CD8-positive, alpha-beta memory T cell (primary cell): ENCODE measurements at regions not wholly inside any gene's neighbourhood (a gene's known extent, or its start where the extent isn't known, plus 50 kb on each side); places are given as distances from the start of the nearest gene placed in this dataset.
"Not testable (repeated sequence)": the region's sequence is repeated elsewhere in the genome, so short reads cannot be mapped to it uniquely, and the experiment has no call there.

Experiments
- CTCF ChIA-PET: fragments of 350-600 bp; sonication (Branson Sonifier 250); formaldehyde crosslinking; loops from one replicate; lab custom pipeline; 2021; ENCODE audit warnings: antibody characterized with exemption; lab: Charles Lee
- POLR2A ChIA-PET: fragments of 350-600 bp; sonication (Branson Sonifier 250); formaldehyde crosslinking; loops from one replicate; lab custom pipeline; 2021; ENCODE audit warnings: antibody characterized with exemption; lab: Charles Lee
- DNase-seq, 5 donors: peaks; one replicate each; pipeline versions ENCODE4 v3.0.0 to v3.0.0-alpha.2; 2020 to 2022; ENCODE audit warnings: mixed read lengths in 1 of 5
- H3K27ac ChIP-seq: one replicate; pipeline ENCODE4 v1.7.0; 2013; ENCODE audit warnings: low read depth, mild to moderate bottlenecking, low read length, moderate library complexity
- H3K27me3 ChIP-seq: 2 replicates; pipeline ENCODE4 v1.7.0; 2013; ENCODE audit warnings: low read length, mild to moderate bottlenecking; ENCODE audit not compliant: insufficient read depth, poor library complexity, severe bottlenecking
- H3K36me3 ChIP-seq: 2 replicates; pipeline ENCODE4 v1.7.0; 2013; ENCODE audit warnings: mild to moderate bottlenecking, low read length, moderate library complexity; ENCODE audit not compliant: insufficient read depth
- H3K4me1 ChIP-seq: 2 replicates; pipeline ENCODE4 v1.7.0; 2013; ENCODE audit warnings: mild to moderate bottlenecking, low read length, moderate library complexity; ENCODE audit not compliant: insufficient read depth
- H3K4me3 ChIP-seq: 2 replicates; pipeline ENCODE4 v1.7.0; 2013; ENCODE audit warnings: mild to moderate bottlenecking, low read length
- H3K9me3 ChIP-seq: 2 replicates; pipeline ENCODE4 v1.7.0; 2013; ENCODE audit warnings: mild to moderate bottlenecking, low read length
- H3K27ac Mint-ChIP-seq, 8 donors: one replicate each; pipeline ENCODE4 v1.8.0; 2020 to 2021; ENCODE audit warnings: mixed read lengths in 8 of 8, mild to moderate bottlenecking in 6 of 8, inconsistent platforms in 3 of 8, moderate library complexity in 3 of 8
- H3K27me3 Mint-ChIP-seq, 2 donors: one replicate each; pipeline ENCODE4 v1.8.0; 2020 to 2021; ENCODE audit warnings: mixed read lengths in 2 of 2, mild to moderate bottlenecking in 1 of 2, moderate library complexity in 1 of 2
- H3K36me3 Mint-ChIP-seq, 3 donors: one replicate each; pipeline ENCODE4 v1.8.0; 2020 to 2021; ENCODE audit warnings: mixed read lengths in 3 of 3, inconsistent platforms in 1 of 3, mild to moderate bottlenecking in 1 of 3
- H3K4me1 Mint-ChIP-seq, 3 donors: one replicate each; pipeline ENCODE4 v1.8.0; 2020 to 2021; ENCODE audit warnings: mixed read lengths in 3 of 3, inconsistent platforms in 1 of 3, mild to moderate bottlenecking in 1 of 3
- H3K4me3 Mint-ChIP-seq, 7 donors: one replicate each; pipeline ENCODE4 v1.8.0; 2020 to 2021; ENCODE audit warnings: mixed read lengths in 7 of 7, mild to moderate bottlenecking in 6 of 7, moderate library complexity in 4 of 7, inconsistent platforms in 2 of 7
- H3K9me3 Mint-ChIP-seq, 5 donors: one replicate each; pipeline ENCODE4 v1.8.0; 2020 to 2022; ENCODE audit warnings: mixed read lengths in 5 of 5, mild to moderate bottlenecking in 3 of 5, moderate library complexity in 2 of 5, inconsistent platforms in 1 of 5

DNA sequence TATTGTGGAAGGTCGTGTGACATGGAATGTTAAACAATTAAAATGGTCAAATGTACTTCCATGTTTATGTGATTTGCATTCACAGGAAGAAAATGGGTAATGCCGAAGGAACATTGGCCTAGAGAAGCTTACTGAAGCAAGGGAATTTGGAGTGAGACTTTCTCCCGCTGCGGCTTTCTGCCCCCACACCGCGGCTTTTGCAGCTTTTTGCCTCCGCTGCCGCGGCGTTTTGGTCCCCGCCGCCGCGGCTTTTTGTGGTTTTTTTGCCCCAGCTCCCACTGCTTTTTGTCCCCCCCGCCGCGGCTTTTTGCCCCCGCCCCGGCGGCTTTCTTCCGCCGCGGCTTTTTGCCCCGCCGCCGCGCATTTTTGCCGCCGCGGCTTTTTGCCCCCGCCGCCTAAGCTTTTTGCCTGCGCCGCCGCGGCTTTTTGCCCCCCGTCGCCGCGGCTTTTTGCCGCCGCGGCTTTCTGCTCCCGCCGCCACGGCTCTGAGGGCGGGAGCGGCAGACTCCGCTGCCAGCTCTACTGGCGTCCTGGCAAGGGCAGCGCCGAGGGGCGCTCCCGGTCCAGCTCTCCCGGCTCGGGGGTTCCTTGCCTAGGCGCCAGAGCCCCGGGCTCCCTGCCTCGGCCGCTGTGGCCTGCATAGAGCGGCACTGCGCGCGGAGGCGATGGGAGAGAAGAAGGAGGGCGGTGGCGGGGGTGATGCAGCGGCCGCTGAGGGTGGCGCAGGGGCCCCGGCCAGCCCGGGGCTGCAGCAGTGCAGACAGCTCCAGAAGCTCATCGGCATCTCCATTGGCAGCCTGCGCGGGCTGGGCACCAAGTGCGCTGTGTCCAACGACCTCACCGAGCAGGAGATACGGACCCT, 134.3 kb upstream of the ERV3-1 start:
- CTCF ChIA-PET, H3K27me3 ChIP-seq, H3K27ac Mint-ChIP-seq, H3K9me3 Mint-ChIP-seq, H3K4me1 Mint-ChIP-seq, H3K4me3 ChIP-seq, H3K36me3 Mint-ChIP-seq, H3K4me3 Mint-ChIP-seq, H3K27ac ChIP-seq, H3K27me3 Mint-ChIP-seq, DNase-seq, H3K4me1 ChIP-seq, POLR2A ChIA-PET, H3K9me3 ChIP-seq, H3K36me3 ChIP-seq: not testable (repeated sequence)

DNA sequence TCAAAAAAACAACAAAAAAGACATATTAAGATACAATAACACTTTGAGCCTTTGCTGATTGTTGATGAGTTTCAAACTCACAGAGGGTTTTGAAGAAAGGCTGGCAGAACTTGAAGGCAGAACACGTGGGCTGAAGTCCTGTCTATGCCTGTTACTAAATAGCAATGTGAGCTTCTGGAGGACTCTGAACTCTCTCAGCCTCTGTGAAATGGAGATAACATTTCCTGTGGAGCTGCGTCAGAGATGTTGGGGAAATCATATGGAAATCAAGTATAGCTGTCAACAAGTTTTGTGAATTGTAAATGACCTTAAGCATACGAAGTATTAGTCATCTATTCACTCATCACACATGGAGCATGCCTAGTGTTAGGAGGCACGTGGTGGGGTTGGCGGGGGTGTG, 130.4 kb upstream of the ERV3-1 start:
- H3K9me3 Mint-ChIP-seq, H3K4me3 ChIP-seq, CTCF ChIA-PET, POLR2A ChIA-PET, H3K27ac ChIP-seq, H3K9me3 ChIP-seq, H3K27me3 ChIP-seq, H3K4me1 Mint-ChIP-seq, H3K27ac Mint-ChIP-seq, H3K4me1 ChIP-seq, H3K4me3 Mint-ChIP-seq, H3K36me3 Mint-ChIP-seq, H3K27me3 Mint-ChIP-seq, DNase-seq, H3K36me3 ChIP-seq: not testable (repeated sequence)

DNA sequence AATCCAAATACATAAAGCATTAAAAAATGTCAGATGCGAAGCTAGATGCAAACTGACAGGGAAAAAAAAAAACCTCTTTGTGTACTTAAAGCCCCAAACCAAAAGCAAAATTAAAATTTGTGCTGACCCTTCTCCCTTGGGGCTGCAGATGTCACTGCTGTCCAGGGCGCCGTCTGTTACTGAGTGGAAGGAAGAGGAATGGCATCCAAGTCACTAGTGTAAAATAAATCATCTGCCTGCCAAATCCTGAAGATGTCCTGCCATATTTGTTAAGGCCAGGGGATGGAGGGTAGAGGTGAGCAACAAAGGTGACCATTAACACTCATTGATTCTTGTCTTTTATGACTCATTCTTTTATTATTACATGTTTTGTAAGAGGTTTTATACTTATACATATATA, 126.6 kb upstream of the ERV3-1 start:
- CTCF ChIA-PET, H3K4me3 Mint-ChIP-seq, H3K27ac ChIP-seq, H3K36me3 Mint-ChIP-seq, H3K27me3 Mint-ChIP-seq, H3K4me1 Mint-ChIP-seq, DNase-seq, POLR2A ChIA-PET, H3K9me3 Mint-ChIP-seq, H3K27me3 ChIP-seq, H3K36me3 ChIP-seq, H3K4me3 ChIP-seq, H3K9me3 ChIP-seq, H3K27ac Mint-ChIP-seq, H3K4me1 ChIP-seq: not testable (repeated sequence)

DNA sequence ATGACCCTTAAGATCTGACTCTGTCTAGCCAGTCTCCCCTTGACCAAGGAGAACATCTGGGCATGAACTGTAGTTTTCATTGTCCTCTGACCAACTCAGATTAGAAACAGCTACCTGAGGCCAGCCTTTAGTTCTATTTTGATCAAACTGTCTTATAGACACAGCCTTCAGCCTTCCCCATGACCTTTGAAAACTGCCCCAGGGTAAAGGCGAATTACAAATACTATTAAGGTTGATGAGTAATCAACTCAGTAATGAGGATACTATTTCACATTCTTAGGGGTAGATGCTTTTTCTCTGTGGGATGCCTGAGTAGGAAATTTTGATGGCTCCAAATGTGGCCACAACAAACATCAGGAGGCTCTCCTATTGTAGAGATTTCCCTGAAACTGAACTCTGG, 125.8 kb upstream of the ERV3-1 start:
- H3K36me3 Mint-ChIP-seq, H3K4me1 ChIP-seq, H3K4me3 ChIP-seq, DNase-seq, H3K9me3 Mint-ChIP-seq, H3K4me3 Mint-ChIP-seq, H3K27ac Mint-ChIP-seq, CTCF ChIA-PET, H3K27me3 ChIP-seq, H3K27me3 Mint-ChIP-seq, POLR2A ChIA-PET, H3K36me3 ChIP-seq, H3K9me3 ChIP-seq, H3K4me1 Mint-ChIP-seq, H3K27ac ChIP-seq: not testable (repeated sequence)

DNA sequence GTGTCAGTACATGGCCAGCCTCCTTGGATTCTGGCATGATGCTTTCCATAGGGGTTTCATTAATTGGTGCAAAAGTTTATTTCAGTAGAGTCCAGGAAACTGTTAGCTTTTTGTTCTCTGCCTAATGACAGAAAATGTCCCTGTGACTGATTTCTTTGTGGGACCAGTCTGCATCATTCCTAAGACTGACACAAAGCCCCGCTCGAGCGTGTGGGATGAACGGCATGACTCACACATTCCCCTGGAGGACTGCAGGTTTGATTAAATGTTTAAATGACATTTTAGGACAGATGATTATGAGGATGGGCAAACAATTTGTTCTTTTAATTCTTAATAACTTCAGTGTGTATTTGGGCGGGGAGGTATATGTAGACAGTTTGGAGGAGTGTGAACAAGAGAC, 120.9 kb upstream of the ERV3-1 start:
- H3K4me1 ChIP-seq, H3K9me3 Mint-ChIP-seq, H3K27me3 Mint-ChIP-seq, H3K27ac ChIP-seq, H3K36me3 ChIP-seq, H3K4me1 Mint-ChIP-seq, POLR2A ChIA-PET, CTCF ChIA-PET, DNase-seq, H3K9me3 ChIP-seq, H3K4me3 Mint-ChIP-seq, H3K4me3 ChIP-seq, H3K27ac Mint-ChIP-seq, H3K27me3 ChIP-seq, H3K36me3 Mint-ChIP-seq: not testable (repeated sequence)

DNA sequence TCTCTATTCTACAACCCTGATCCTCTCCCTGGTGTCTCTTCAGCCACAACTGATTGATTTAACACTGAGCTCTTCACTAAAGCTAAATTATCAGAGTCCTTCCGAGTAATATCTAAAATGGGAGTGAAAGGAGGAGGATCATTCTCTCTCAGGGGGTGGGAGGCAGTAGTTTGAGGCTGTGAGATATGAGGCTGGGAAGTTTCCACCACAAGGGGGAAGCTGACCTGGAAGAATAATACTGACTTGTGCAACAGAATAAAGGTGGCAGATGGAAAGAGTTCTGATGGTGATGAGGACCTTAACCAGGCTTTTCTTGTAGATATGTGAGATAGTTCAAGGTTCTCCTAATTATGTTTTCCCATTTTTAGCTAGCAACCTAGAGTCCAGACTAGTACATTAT, 118.1 kb upstream of the ERV3-1 start:
- H3K27ac ChIP-seq, CTCF ChIA-PET, H3K4me3 Mint-ChIP-seq, DNase-seq, H3K36me3 Mint-ChIP-seq, H3K4me1 ChIP-seq, H3K36me3 ChIP-seq, H3K27me3 Mint-ChIP-seq, H3K9me3 ChIP-seq, H3K4me3 ChIP-seq, H3K9me3 Mint-ChIP-seq, H3K27me3 ChIP-seq, H3K4me1 Mint-ChIP-seq, H3K27ac Mint-ChIP-seq, POLR2A ChIA-PET: not testable (repeated sequence)

DNA sequence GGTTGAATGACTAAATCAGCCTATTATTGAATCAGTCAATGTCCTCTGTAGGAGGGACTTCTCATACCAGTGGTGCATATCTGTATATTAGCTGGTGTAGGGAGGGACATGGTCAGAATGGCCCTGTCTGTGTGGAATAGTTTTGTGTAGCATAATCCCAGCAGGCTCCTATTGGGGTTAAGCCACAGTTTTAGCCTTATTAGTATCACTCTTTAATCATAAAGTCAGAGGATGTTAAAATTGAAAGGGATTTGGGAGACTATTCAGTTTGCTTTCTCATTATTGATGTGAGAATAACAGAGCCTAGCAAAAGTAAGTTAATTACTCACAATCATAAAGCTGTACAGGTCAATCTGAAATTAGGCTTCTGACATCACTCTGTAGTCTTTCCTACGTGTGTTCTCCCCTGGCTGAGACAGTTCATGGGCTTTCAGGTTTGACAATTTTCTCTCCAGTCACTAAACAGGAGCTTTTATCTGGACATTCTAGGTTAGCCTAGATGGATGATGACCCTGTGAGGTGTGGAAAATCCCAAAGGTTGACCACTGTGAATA, 99.2 kb upstream of the ERV3-1 start:
- DNase-seq, H3K4me1 Mint-ChIP-seq, H3K4me3 ChIP-seq, H3K4me3 Mint-ChIP-seq, H3K27me3 ChIP-seq, H3K9me3 Mint-ChIP-seq, H3K4me1 ChIP-seq, H3K27ac ChIP-seq, POLR2A ChIA-PET, H3K36me3 Mint-ChIP-seq, H3K27ac Mint-ChIP-seq, H3K9me3 ChIP-seq, H3K36me3 ChIP-seq, H3K27me3 Mint-ChIP-seq, CTCF ChIA-PET: not testable (repeated sequence)

DNA sequence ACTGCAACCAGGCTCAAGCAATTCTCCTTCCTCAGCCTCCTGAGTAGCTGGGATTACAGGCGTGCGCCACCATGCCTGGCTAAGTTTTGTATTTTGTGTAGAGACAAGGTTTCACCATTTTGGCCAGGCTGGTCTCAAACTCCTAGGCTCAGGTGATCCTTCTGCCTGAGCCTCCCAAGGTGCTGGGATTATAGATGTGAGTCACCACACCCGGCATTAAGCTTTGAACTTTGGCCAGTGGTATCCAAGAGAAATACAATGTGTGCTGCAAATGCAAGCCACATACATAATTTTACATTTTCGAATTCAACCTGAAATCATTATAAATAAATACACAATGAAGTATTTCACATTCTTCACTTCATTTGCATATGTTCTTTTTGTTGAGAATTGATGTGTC, 94.0 kb upstream of the ERV3-1 start:
- H3K4me1 Mint-ChIP-seq, H3K4me3 Mint-ChIP-seq, H3K9me3 Mint-ChIP-seq, H3K27ac Mint-ChIP-seq, H3K27me3 ChIP-seq, H3K9me3 ChIP-seq, H3K36me3 ChIP-seq, POLR2A ChIA-PET, DNase-seq, H3K4me1 ChIP-seq, H3K27me3 Mint-ChIP-seq, H3K27ac ChIP-seq, CTCF ChIA-PET, H3K4me3 ChIP-seq: not testable (repeated sequence)
- H3K36me3 Mint-ChIP-seq, result peaks cover 3 to 15% (median 10%) of the 10 kb centered on the region in 3 donors
